Transverse colon (tissue), 4 donors: ENCODE measurements at regions not wholly inside any gene's neighbourhood (a gene's known extent, or its start where the extent isn't known, plus 50 kb on each side); places are given as distances from the start of the nearest gene placed in this dataset.

ENCODE experiments used
- EP300 ChIP-seq: sonication (generic); formaldehyde crosslinking; IDR thresholded peaks from one replicate; pipeline ENCODE4 v1.6.1; 2017; ENCODE audit warnings: antibody characterized with exemption, low read depth
- POLR2A ChIP-seq: fragments of 450-650 bp; IDR thresholded peaks from one replicate; pipeline ENCODE4 v1.6.1; 2016; ENCODE audit warnings: antibody characterized with exemption, mild to moderate bottlenecking, moderate library complexity
- POLR2AphosphoS5 ChIP-seq, 3 donors: sonication (generic); formaldehyde crosslinking; IDR thresholded peaks; one replicate each; pipeline ENCODE4 v1.6.1; 2016; ENCODE audit warnings: antibody characterized with exemption in 3 of 3
- TF ChIP-seq, protein P1 (sequence below), 5 experiments: fragments of 200-600 bp in 3 of 5; fragments of 450-650 bp in 2 of 5; sonication (generic) in 3 of 5; IDR thresholded peaks; 1 replicate in 2 of 5; 2 replicates in 3 of 5; pipeline ENCODE4 v1.5.1; 2016 to 2017; ENCODE audit warnings: antibody characterized with exemption in 5 of 5, inconsistent platforms in 3 of 5, mild to moderate bottlenecking in 2 of 5, moderate library complexity in 1 of 5

GRCh38 chr7:46534664-46535588 is 613.9 kb upstream of the IGFBP3 start:
- TF ChIP-seq EP300 (peak; percentile 13), POLR2A (no peak), POLR2AphosphoS5 (IDR thresholded peaks at IDR 0.05) (no peak)
- TF ChIP-seq, protein P1, sequence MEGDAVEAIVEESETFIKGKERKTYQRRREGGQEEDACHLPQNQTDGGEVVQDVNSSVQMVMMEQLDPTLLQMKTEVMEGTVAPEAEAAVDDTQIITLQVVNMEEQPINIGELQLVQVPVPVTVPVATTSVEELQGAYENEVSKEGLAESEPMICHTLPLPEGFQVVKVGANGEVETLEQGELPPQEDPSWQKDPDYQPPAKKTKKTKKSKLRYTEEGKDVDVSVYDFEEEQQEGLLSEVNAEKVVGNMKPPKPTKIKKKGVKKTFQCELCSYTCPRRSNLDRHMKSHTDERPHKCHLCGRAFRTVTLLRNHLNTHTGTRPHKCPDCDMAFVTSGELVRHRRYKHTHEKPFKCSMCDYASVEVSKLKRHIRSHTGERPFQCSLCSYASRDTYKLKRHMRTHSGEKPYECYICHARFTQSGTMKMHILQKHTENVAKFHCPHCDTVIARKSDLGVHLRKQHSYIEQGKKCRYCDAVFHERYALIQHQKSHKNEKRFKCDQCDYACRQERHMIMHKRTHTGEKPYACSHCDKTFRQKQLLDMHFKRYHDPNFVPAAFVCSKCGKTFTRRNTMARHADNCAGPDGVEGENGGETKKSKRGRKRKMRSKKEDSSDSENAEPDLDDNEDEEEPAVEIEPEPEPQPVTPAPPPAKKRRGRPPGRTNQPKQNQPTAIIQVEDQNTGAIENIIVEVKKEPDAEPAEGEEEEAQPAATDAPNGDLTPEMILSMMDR (IDR thresholded peaks at IDR 0.05): no peak
